GM12801 (cell line): ENCODE measurements at regions not wholly inside any gene's neighbourhood (a gene's known extent, or its start where the extent isn't known, plus 50 kb on each side); places are given as distances from the start of the nearest gene placed in this dataset.

Experiments used
- TF ChIP-seq, protein P1 (sequence below): IDR thresholded peaks from one replicate; pipeline ENCODE4 v1.5.1; 2011; ENCODE audit warnings: control low read depth; ENCODE audit not compliant: insufficient read length; ENCODE audit errors: extremely low read depth

DNA sequence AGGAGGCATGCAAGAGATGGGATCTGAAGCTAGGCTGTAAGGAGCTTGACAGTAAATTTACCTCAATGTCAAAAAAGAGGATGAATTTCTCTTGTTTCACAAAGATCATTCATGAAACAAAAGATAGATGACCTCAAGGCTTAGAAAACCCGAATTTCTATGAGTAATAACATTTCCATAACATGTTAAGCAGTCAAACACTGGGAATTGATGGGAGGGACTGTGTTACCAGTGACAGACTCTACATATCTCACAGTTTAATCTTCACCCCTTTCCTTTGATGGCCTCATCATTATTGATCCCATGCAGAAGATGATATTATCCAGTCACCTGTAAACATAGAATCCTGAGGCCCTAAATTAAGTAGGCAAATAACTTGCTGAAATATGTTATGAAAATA lies 53.5 kb upstream of the VGLL3 start:
- TF ChIP-seq, protein P1, sequence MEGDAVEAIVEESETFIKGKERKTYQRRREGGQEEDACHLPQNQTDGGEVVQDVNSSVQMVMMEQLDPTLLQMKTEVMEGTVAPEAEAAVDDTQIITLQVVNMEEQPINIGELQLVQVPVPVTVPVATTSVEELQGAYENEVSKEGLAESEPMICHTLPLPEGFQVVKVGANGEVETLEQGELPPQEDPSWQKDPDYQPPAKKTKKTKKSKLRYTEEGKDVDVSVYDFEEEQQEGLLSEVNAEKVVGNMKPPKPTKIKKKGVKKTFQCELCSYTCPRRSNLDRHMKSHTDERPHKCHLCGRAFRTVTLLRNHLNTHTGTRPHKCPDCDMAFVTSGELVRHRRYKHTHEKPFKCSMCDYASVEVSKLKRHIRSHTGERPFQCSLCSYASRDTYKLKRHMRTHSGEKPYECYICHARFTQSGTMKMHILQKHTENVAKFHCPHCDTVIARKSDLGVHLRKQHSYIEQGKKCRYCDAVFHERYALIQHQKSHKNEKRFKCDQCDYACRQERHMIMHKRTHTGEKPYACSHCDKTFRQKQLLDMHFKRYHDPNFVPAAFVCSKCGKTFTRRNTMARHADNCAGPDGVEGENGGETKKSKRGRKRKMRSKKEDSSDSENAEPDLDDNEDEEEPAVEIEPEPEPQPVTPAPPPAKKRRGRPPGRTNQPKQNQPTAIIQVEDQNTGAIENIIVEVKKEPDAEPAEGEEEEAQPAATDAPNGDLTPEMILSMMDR: no peak

DNA sequence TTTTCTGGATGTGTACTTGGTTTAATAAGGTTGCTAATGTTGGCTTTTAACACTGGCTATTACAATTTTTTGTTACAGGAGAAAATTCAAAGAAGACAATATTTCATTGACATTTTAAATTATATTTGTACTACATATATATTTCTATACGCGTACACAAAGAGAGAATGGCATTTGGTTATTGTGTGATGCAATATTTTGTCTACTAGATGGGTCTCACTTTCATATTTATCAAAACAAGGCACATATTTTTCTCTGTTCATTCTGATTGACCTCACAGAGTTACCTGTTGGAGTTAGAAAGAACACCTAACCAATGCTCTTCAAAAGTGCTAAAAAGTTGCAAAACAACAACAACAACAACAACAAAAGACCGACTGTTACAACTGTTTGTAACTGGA lies 50.2 kb upstream of the VGLL3 start:
- TF ChIP-seq, protein P1: no peak
